ENCODE measurements at regions not wholly inside any gene's neighbourhood (a gene's known extent, or its start where the extent isn't known, plus 50 kb on each side); places are given as distances from the start of the nearest gene placed in this dataset.

- H2AK5ac ChIP-seq (ENCODE audit: low read depth, low read length): no peak overlapping the region
- H3K4ac ChIP-seq (replicated peaks; ENCODE audit: insufficient read length, low read depth, low read length): no peak overlapping the region
- no peak overlapping the region for H2BK20ac ChIP-seq (ENCODE audit: low read length)
- no peak overlapping the region for H3K18ac ChIP-seq (ENCODE audit: extremely low read depth, low read length)
- no peaks in the 10 kb centered on the region; a peak in 1 of 4 replicates for H3K9me3 ChIP-seq (ENCODE audit: insufficient read depth in 2 of 2, low read depth in 1 of 2, low read length in 1 of 2)
- H3K23ac ChIP-seq (ENCODE audit: insufficient read length): no peak overlapping the region
- no peaks in the 10 kb centered on the region for H3K36me3 ChIP-seq (ENCODE audit: control insufficient read depth in 2 of 4, insufficient read depth in 4 of 4, low read length in 3 of 4)
- POLR2A ChIA-PET (ENCODE audit: partially characterized antibody): no interaction called here
- no peaks in the 10 kb centered on the region for H3K4me1 ChIP-seq (replicated peaks in 1 of 4; ENCODE audit: control insufficient read depth in 3 of 4, insufficient read depth in 4 of 4, low read length in 3 of 4)
- H3K79me1 ChIP-seq (ENCODE audit: low read depth, low read length): no peaks in the 10 kb centered on the region
- H2AFZ ChIP-seq (ENCODE audit: low read length): no peak overlapping the region
- H3K4me2 ChIP-seq (ENCODE audit: insufficient read depth in 1 of 2, low read depth in 2 of 2, low read length in 2 of 2): no peak overlapping the region
- H4K8ac ChIP-seq (ENCODE audit: extremely low read depth, insufficient read depth, low read length): no peak overlapping the region
- no peak overlapping the region for H2BK12ac ChIP-seq (ENCODE audit: low read depth, low read length)
- CTCF ChIA-PET (ENCODE audit: partially characterized antibody): no interaction called here
- H2BK120ac ChIP-seq (replicated peaks; ENCODE audit: low read depth, low read length): no peak overlapping the region
- no peak overlapping the region for H3K4me3 ChIP-seq (ENCODE audit: extremely low read depth in 1 of 4, insufficient read depth in 2 of 4, low read depth in 3 of 4, low read length in 4 of 4)
- no peak overlapping the region for H2BK5ac ChIP-seq (ENCODE audit: low read depth, low read length)
- TF ChIP-seq JUND (IDR thresholded peaks at IDR 0.05; ENCODE audit: low read length) (no peak), CHD1 (IDR thresholded peaks at IDR 0.05; ENCODE audit: low read depth, low read length) (no peak)
- H3K14ac ChIP-seq (ENCODE audit: insufficient read length): no peak overlapping the region
- H4K5ac ChIP-seq (ENCODE audit: insufficient read length, low read depth, low read length): no peak overlapping the region
- 86% methylated on average over 4 of the region's 4 CpGs; no CpG with 5 or more reads in 1 of the 2 experiments for WGBS, 2 experiments (ENCODE audit: extremely low coverage in 1 of 2, insufficient coverage in 1 of 2, insufficient read length in 1 of 2, insufficient replicate concordance in 2 of 2, low coverage in 1 of 2, low lambda C conversion rate in 2 of 2, missing lambda C conversion rate in 1 of 2)
- no peak for FAIRE-seq
- H3K79me2 ChIP-seq (ENCODE audit: control insufficient read depth in 1 of 2, insufficient read depth in 2 of 2, low read length in 2 of 2): no peaks in the 10 kb centered on the region
- no peaks in the 10 kb centered on the region for H3K23me2 ChIP-seq (ENCODE audit: low read depth, low read length)
- no peaks in the 10 kb centered on the region for H3K27me3 ChIP-seq (replicated peaks in 1 of 4; ENCODE audit: control insufficient read depth in 3 of 4, extremely low read depth in 1 of 4, insufficient read depth in 3 of 4, low read length in 3 of 4)
- H3K56ac ChIP-seq (replicated peaks; ENCODE audit: insufficient read length, low read depth, low read length): no peak overlapping the region
- no peak overlapping the region for H3K27ac ChIP-seq (ENCODE audit: low read depth, low read length)
- H4K20me1 ChIP-seq (replicated peaks in 1 of 2; ENCODE audit: control insufficient read depth in 1 of 2, insufficient read depth in 2 of 2, low read length in 2 of 2): no peaks in the 10 kb centered on the region
- no peak overlapping the region for H4K91ac ChIP-seq (replicated peaks; ENCODE audit: insufficient read length, low read length)
- no peak overlapping the region for H2BK15ac ChIP-seq (ENCODE audit: low read length)
- DNase-seq (ENCODE audit: low read depth in 1 of 2, low spot score in 2 of 2): no peak
- no peak overlapping the region for H3K9ac ChIP-seq (replicated peaks in 1 of 4; ENCODE audit: extremely low read depth in 1 of 4, low read depth in 3 of 4, low read length in 3 of 4)
Measured at GRCh38 chr2:215681799-215682596, 246.1 kb upstream of the FN1 start.

Measured in H1 (cell line).